Choroid plexus epithelial cell (primary cell): ENCODE measurements at regions not wholly inside any gene's neighbourhood (a gene's known extent, or its start where the extent isn't known, plus 50 kb on each side); places are given as distances from the start of the nearest gene placed in this dataset.

Source experiments
- DNase-seq: peaks from one replicate; pipeline ENCODE4 v3.0.0-alpha.2; 2010; ENCODE audit warnings: low read depth
- H3K4me3 ChIP-seq: 2 replicates; pipeline ENCODE4 v1.5.1; 2011; ENCODE audit warnings: low read depth, mild to moderate bottlenecking, control low read depth, low read length, moderate library complexity
- CTCF ChIP-seq: conservative IDR thresholded peaks from 2 replicates; pipeline ENCODE4 v1.5.1; 2011; ENCODE audit warnings: low read depth, mild to moderate bottlenecking, control low read depth, inconsistent platforms, low read length, moderate library complexity

DNA sequence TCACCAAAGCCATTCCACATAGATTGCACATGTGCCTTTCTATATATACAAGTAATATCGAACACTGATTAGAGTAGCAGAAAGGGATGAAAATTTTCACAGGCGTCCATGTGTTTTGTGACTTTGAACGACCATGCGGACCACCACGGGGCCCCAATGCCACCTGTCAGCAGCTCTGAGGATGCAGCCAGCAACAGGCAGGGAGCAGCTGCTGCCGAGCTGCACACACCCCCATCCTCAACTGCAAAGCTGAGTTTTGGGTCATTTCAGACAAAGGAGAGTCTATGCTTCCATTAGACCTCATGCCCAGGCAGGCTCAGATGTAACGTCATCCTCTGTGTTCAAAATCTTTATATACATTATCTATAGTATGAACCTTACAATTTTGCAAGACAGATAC is 503.8 kb downstream of the IRX1 start:
- no peak for DNase-seq
- H3K4me3 ChIP-seq = no peak overlapping the region
- no peak for TF ChIP-seq CTCF

DNA sequence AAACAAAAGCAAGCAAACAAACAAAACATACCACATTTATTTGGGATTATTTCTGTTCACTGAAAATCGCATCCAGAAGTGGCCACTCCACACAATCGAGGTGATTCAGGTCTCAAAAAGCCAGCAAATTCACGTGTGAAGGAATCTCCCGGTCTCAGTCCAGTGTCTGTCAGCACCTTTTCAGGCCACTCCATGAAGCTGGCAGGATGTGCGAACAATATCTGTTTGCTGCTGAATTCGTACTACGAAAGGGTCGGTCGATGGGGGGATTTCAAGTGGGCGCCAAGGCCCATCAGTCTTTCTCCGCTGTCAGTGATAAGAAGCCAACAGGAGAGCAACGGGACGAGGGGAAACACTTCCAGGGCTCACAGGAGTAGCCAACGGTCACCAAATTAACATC is 505.1 kb downstream of the IRX1 start:
- no peak for DNase-seq
- no peak for TF ChIP-seq CTCF
- no peak overlapping the region for H3K4me3 ChIP-seq

DNA sequence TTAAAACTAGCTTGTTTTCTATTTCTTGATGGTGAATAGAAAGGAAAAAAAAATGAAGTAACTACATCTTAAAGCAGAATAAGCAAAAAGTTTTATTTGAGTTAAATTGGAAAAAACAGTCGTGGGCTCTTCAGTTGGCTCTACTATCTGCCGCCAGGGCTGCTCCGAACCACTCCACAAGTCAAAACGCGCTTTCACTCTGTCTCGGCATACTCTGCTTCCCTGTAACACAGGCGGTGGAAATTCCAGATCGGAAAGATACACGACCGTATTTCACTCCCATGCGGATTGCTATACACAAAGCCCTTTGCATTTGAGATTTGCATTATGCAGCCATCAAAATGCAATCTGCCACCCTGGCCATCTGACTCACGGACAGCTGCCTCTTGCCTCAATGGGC is 505.6 kb downstream of the IRX1 start:
- no peak overlapping the region for H3K4me3 ChIP-seq
- TF ChIP-seq CTCF = no peak
- no peak for DNase-seq

DNA sequence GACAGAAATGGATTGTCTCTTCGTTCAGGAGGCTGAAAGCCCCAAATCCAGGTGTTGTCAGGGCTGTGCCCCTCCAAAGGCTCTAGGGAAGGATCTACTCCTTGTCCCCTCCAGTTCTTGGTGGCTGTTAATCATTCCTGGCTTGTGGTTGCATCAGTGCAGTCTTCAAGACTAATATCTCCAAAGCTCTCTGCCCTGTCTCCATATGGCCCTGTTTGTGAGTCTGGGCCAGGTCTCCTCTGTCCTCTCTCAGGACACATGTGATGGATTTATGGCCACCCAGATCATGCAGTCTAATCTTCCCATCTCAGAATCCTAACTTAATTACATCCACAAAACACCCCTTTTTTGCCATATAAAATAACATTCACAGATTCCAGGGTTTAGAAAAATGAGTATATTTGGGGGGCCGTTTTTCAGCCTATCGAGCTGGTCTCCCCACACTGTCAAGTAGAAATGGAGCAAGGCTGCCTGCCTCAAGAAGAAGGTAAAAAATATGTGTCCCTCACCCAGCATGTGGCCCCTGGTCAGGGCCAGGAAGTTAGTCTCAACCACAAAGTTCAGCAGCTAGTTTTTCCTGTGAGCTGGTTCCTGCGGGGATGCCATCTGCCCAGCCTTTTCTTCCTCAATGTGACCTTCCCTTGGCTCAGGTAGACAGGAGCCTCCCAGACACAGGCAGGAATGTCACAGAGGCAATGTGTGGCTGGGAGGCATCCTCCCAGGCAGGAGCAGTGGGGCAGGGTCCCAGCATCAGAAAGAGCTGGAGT is 509.4 kb downstream of the IRX1 start:
- no peak overlapping the region for H3K4me3 ChIP-seq
- no peak for DNase-seq
- no peak for TF ChIP-seq CTCF

DNA sequence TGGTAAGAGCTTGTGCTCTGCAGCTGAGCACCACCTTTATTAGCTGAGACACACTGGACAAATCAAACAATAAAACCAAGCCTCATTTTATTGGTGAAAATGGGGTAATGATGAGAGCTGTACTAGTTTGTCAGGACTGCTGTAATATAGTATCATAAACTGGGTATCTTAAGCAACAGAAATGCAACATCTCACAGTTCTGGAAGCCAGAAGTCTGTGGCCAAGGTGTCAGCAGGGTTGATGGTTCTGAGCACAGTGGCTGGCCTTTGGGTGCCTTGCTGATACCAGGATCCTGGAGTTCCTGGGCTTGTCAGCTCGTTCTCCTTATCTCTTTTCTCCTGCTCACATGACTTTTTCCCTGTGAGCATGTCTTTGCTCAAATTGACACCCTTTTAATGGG is 513.1 kb downstream of the IRX1 start:
- TF ChIP-seq CTCF = no peak
- H3K4me3 ChIP-seq = no peak overlapping the region
- no peak for DNase-seq

GRCh38 chr5:4113426-4113825 is 517.8 kb downstream of the IRX1 start:
- no peak overlapping the region for H3K4me3 ChIP-seq
- no peak for TF ChIP-seq CTCF
- no peak for DNase-seq

DNA sequence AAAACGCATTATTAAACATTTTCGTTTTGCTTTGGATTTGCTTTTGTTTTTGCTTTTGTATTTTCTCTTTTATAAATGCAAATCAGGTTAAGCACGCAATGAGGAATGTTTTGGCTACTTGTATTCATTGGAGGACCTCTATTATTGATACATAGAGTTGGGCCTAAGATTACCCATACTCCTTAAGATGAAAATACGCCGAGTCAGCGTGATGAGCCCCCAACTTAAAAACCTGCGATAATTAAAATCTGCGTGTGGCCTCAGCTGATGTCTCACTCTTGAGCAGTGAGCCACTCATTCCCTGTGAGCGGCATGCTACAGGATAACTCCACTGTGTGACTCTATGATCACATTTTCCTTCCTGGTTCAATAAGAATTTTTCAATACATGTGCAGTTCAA is 518.3 kb downstream of the IRX1 start:
- no peak for DNase-seq
- TF ChIP-seq CTCF = no peak
- no peak overlapping the region for H3K4me3 ChIP-seq
